Adrenal gland (tissue), 9 donors: ENCODE measurements at regions not wholly inside any gene's neighbourhood (a gene's known extent, or its start where the extent isn't known, plus 50 kb on each side); places are given as distances from the start of the nearest gene placed in this dataset.

Source experiments
- DNase-seq, 7 donors: peaks; one replicate each; pipeline ENCODE4 v3.0.0-alpha.2; 2019 to 2020
- H3K27ac ChIP-seq, 5 donors: fragments of 200-600 bp; sonication (generic) in 4 of 5; 1 replicate in 3 of 5; 2 replicates in 2 of 5; pipeline versions ENCODE4 v1.5.1 to v1.8.0; 2016 to 2020; ENCODE audit warnings: mild to moderate bottlenecking in 1 of 5
- H3K27me3 ChIP-seq: fragments of 200-600 bp; 2 replicates; pipeline ENCODE4 v1.8.0; 2021
- H3K36me3 ChIP-seq, 2 donors: fragments of 200-600 bp; replicated peaks in 1 of 2; 1 replicate in 1 of 2; 2 replicates in 1 of 2; pipeline versions ENCODE4 v1.5.1 to v1.8.0; 2018 to 2022
- H3K4me1 ChIP-seq, 2 donors: fragments of 200-600 bp; replicated peaks in 1 of 2; 1 replicate in 1 of 2; 2 replicates in 1 of 2; pipeline versions ENCODE4 v1.5.1 to v1.8.0; 2018 to 2021
- H3K4me3 ChIP-seq, 4 donors: fragments of 200-600 bp; sonication (generic) in 3 of 4; one replicate each; pipeline ENCODE4 v1.5.1; 2016 to 2018
- H3K9me3 ChIP-seq, 3 donors: fragments of 200-600 bp; sonication (generic) in 1 of 3; replicated peaks in 1 of 3; 1 replicate in 2 of 3; 2 replicates in 1 of 3; pipeline versions ENCODE4 v1.5.1 to v1.8.0; 2016 to 2021
- CTCF ChIP-seq, 6 experiments: fragments of 450-650 bp in 4 of 6; fragments of 200-600 bp in 2 of 6; sonication (generic) in 1 of 6; IDR thresholded peaks; 1 replicate in 5 of 6; 2 replicates in 1 of 6; pipeline versions ENCODE4 v1.5.1 to v1.8.0; 2016 to 2021; ENCODE audit warnings: antibody characterized with exemption in 6 of 6, mild to moderate bottlenecking in 2 of 6, moderate library complexity in 1 of 6
- POLR2A ChIP-seq, 2 donors: fragments of 450-650 bp; IDR thresholded peaks; one replicate each; pipeline ENCODE4 v1.6.1; 2017; ENCODE audit warnings: antibody characterized with exemption in 2 of 2, mild to moderate bottlenecking in 2 of 2, moderate library complexity in 1 of 2
- WGBS, 4 donors: extraction: QIAGEN DNeasy Blood & Tissue Kit in 2 of 4; methylation state at CpG; one replicate each; pipeline versions ENCODE4 v1.1.5 to v1.1.7; 2013 to 2017; 5-methylcytosine and 5-hydroxymethylcytosine counted together
- intact Hi-C, 2 donors: fragments of 100-400 bp; cut with DNase I; formaldehyde crosslinking; loops; one replicate each; pipeline versions ENCODE4 v1.14.1 to v1.15.0; 2022 to 2023
- donor health status: healthy with polysubstance abuse.
- donor health status: Bipolar disorder and iron deficiency.
- donor health status: DM: yes; HTN: yes; CAD: no.
- donor health status: DM: no; HTN: no; CAD: no.
- donor health status: DM: no; HTN: no; CAD: no.

DNA sequence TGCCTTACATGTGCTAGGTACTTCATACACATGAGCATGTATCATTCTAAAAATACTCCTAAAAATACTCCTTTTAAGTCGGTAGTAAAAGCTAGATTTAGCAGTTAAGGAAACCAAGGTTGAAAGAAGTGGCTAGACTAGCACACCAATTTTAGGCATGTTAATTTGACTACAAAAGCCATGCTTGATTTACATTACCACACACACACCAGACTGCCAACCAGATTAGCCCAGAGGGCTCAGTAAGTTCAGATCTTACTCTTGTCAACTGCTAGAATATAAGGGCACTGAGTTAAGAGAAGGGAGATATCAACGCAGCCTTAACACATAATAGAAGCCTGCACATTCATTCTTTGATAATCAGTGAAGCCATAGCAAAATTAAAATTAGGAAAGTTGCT is 117.9 kb downstream of the MID1IP1 start:
- 69 to 89% (median 87%) methylated on average over 2 of the region's 2 CpGs for WGBS, 4 donors
- H3K4me1 ChIP-seq, result no peaks in the 10 kb centered on the region
- DNase-seq, result no peak
- no peak overlapping the region for H3K27ac ChIP-seq
- intact Hi-C loops, result no loop called here
- no peak overlapping the region for H3K4me3 ChIP-seq
- no peak for TF ChIP-seq POLR2A (IDR thresholded peaks at IDR 0.05)
- no peak for TF ChIP-seq CTCF (IDR thresholded peaks at IDR 0.05)
- no peaks in the 10 kb centered on the region for H3K9me3 ChIP-seq
- peaks cover 5% of the 10 kb centered on the region for H3K27me3 ChIP-seq
- H3K36me3 ChIP-seq, result no peaks in the 10 kb centered on the region

DNA sequence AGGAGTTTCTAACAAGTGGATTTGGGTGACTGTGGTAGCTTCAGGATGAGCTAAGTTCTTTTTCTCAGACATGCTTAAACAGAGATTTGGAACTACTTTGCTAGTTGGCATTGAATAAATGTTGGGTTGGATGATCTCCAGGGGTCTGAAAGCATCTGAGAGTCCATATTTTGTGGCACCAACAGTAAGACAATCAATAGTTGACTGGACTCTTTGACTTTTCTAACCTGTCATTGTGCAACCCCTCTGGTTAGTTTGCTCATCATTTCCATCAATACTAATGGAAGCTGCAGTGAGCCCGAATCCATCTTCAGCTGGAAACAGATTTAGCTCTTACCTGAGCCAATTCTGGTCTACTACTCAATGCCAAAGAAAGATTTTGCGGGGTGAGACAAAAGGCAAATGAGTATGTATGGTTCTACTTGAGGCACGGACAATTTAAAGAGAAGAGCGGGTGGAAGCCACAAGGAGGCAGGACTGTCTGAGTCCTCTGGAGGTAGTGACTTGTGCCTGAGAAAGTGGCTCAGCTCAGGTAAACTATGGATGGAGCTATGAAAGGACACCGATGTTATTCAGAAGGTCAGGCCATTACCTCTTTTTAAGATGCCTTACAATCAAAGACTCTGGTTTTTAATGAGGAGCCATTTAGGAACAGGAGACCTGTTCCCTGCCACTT is 118.7 kb downstream of the MID1IP1 start:
- Histone ChIP-seq H3K9me3 (no peaks in the 10 kb centered on the region), H3K27me3 (peaks cover 5% of the 10 kb centered on the region), H3K27ac (no peak overlapping the region), H3K4me1 (no peaks in the 10 kb centered on the region), H3K36me3 (no peaks in the 10 kb centered on the region), H3K4me3 (no peak overlapping the region)
- DNase-seq, result no peak
- TF ChIP-seq CTCF (IDR thresholded peaks at IDR 0.05), result no peak
- no peak for TF ChIP-seq POLR2A (IDR thresholded peaks at IDR 0.05)
- intact Hi-C loops, result no loop called here
- 77 to 96% (median 79%) methylated on average over 5 of the region's 5 CpGs for WGBS, 4 donors

DNA sequence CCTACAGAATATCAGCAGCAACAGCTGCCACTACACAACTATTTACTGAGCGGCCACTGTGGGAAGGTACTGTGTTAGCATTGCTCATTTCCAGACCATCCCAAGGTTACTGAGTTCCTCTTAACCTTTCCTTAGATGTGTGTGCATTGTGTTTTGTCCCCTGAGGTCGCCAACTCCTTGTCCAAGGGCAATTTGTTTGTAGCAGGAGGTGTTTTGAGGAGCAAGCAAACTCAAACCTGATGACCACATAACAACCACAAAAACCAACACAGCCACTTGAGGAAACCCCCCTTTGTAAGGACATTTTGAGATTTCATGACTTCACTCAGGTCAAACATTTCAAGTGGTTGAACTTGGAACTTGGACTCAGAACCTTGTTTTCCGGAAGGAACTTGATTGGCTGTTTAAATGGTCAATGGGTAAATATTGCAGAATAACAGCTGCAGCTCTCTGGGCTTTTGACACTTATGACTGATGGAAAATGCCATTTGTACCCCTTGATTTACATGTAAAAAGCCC is 122.3 kb downstream of the MID1IP1 start:
- Histone ChIP-seq H3K4me1 (no peaks in the 10 kb centered on the region), H3K36me3 (no peaks in the 10 kb centered on the region), H3K4me3 (no peak overlapping the region), H3K9me3 (no peaks in the 10 kb centered on the region), H3K27me3 (no peaks in the 10 kb centered on the region), H3K27ac (no peak overlapping the region)
- intact Hi-C loops, result no loop called here
- TF ChIP-seq CTCF (IDR thresholded peaks at IDR 0.05) (no peak), POLR2A (IDR thresholded peaks at IDR 0.05) (no peak)
- no peak for DNase-seq
- WGBS, 4 donors, result 71 to 94% (median 85%) methylated on average over 3 of the region's 3 CpGs

DNA sequence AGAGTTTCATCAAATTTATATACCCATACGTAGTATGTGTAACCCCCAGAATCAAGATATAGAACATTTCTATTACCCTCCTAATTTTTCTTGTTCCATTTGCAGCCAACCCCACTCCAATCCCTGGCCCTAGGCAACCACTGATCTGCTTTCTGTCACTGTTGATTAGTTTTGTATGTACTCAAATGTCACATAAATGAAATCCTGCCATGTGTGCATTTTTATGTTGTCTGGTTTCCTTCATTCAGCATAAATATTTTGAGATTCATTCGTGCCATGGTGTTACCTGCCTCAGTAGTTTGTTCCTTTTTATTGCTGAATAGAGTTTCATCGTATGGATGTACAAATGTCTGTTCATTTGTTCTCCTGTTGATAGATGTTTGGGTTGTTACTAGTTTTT is 126.3 kb downstream of the MID1IP1 start:
- no peak overlapping the region for H3K27ac ChIP-seq
- no peaks in the 10 kb centered on the region for H3K9me3 ChIP-seq
- H3K4me1 ChIP-seq, result no peaks in the 10 kb centered on the region
- H3K4me3 ChIP-seq, result no peak overlapping the region
- intact Hi-C loops, result no loop called here
- 72 to 87% (median 80%) methylated on average over 3 of the region's 3 CpGs for WGBS, 4 donors
- no peaks in the 10 kb centered on the region for H3K27me3 ChIP-seq
- TF ChIP-seq CTCF (IDR thresholded peaks at IDR 0.05), result no peak
- TF ChIP-seq POLR2A (IDR thresholded peaks at IDR 0.05), result no peak
- no peaks in the 10 kb centered on the region for H3K36me3 ChIP-seq
- no peak for DNase-seq
